Occipital lobe (tissue), 1 donor: ENCODE measurements at regions not wholly inside any gene's neighbourhood (a gene's known extent, or its start where the extent isn't known, plus 50 kb on each side); places are given as distances from the start of the nearest gene placed in this dataset.

Source experiments
- DNase-seq: peaks from one replicate; lab custom pipeline; 2025; lab: John Stamatoyannopoulos, UW

GRCh38 chr16:56093055-56093454, 98.2 kb upstream of the GNAO1 start:
- no peak for DNase-seq

- DNase-seq = no peak
Observed at GRCh38 chr16:56090076-56090475, 101.2 kb upstream of the GNAO1 start.

- DNase-seq = no peak
Observed at GRCh38 chr16:56087626-56088025, 103.7 kb upstream of the GNAO1 start.

- no peak for DNase-seq
Observed at GRCh38 chr16:56081371-56081770, 109.9 kb upstream of the GNAO1 start.

GRCh38 chr16:56075732-56076388, 115.4 kb upstream of the GNAO1 start:
- no peak for DNase-seq

- DNase-seq = no peak
Observed at GRCh38 chr16:56073508-56073907, 117.8 kb upstream of the GNAO1 start.

- DNase-seq = no peak
Observed at GRCh38 chr16:56072096-56072495, 119.2 kb upstream of the GNAO1 start.

- DNase-seq = no peak
Observed at GRCh38 chr16:56068816-56069215, 122.5 kb upstream of the GNAO1 start.

- DNase-seq = no peak
Observed at GRCh38 chr16:56068314-56068713, 123.0 kb upstream of the GNAO1 start.

GRCh38 chr16:56067406-56067805, 123.9 kb upstream of the GNAO1 start:
- no peak for DNase-seq

GRCh38 chr16:56066617-56067016, 124.7 kb upstream of the GNAO1 start:
- DNase-seq = no peak

GRCh38 chr16:56063111-56063510, 128.2 kb upstream of the GNAO1 start:
- DNase-seq = no peak

GRCh38 chr16:56057151-56057550, 134.1 kb upstream of the GNAO1 start:
- no peak for DNase-seq

- no peak for DNase-seq
Observed at GRCh38 chr16:56050916-56051315, 140.4 kb upstream of the GNAO1 start.

- no peak for DNase-seq
Observed at GRCh38 chr16:56048425-56049105, 142.7 kb upstream of the GNAO1 start.

- DNase-seq = no peak
Observed at GRCh38 chr16:56047307-56048234, 143.7 kb upstream of the GNAO1 start.

GRCh38 chr16:56042416-56042815, 148.9 kb upstream of the GNAO1 start:
- DNase-seq = no peak

- DNase-seq = no peak
Observed at GRCh38 chr16:56041556-56042140, 149.6 kb upstream of the GNAO1 start.

GRCh38 chr16:56038564-56039098, 152.7 kb upstream of the GNAO1 start:
- no peak for DNase-seq

GRCh38 chr16:56032072-56032471, 156.9 kb upstream of the CES5A start:
- no peak for DNase-seq

GRCh38 chr16:56029026-56029425, 153.9 kb upstream of the CES5A start:
- no peak for DNase-seq

GRCh38 chr16:56022818-56023217, 147.6 kb upstream of the CES5A start:
- DNase-seq = no peak
